HFF-Myc (cell line): ENCODE measurements at regions not wholly inside any gene's neighbourhood (a gene's known extent, or its start where the extent isn't known, plus 50 kb on each side); places are given as distances from the start of the nearest gene placed in this dataset.

ENCODE experiments used
- DNase-seq: peaks from one replicate; pipeline ENCODE4 v3.0.0-alpha.2; 2011; ENCODE audit warnings: low read depth; ENCODE audit errors: extremely low read depth
- H3K4me3 ChIP-seq: replicated peaks from 2 replicates; pipeline ENCODE4 v1.5.1; 2011; ENCODE audit warnings: low read depth, mild to moderate bottlenecking, control low read depth, low read length
- TF ChIP-seq, protein P1 (sequence below): IDR thresholded peaks from 2 replicates; pipeline ENCODE4 v1.5.1; 2012; ENCODE audit warnings: mild to moderate bottlenecking, low read depth, low read length, control low read depth; ENCODE audit errors: missing control alignments

DNA sequence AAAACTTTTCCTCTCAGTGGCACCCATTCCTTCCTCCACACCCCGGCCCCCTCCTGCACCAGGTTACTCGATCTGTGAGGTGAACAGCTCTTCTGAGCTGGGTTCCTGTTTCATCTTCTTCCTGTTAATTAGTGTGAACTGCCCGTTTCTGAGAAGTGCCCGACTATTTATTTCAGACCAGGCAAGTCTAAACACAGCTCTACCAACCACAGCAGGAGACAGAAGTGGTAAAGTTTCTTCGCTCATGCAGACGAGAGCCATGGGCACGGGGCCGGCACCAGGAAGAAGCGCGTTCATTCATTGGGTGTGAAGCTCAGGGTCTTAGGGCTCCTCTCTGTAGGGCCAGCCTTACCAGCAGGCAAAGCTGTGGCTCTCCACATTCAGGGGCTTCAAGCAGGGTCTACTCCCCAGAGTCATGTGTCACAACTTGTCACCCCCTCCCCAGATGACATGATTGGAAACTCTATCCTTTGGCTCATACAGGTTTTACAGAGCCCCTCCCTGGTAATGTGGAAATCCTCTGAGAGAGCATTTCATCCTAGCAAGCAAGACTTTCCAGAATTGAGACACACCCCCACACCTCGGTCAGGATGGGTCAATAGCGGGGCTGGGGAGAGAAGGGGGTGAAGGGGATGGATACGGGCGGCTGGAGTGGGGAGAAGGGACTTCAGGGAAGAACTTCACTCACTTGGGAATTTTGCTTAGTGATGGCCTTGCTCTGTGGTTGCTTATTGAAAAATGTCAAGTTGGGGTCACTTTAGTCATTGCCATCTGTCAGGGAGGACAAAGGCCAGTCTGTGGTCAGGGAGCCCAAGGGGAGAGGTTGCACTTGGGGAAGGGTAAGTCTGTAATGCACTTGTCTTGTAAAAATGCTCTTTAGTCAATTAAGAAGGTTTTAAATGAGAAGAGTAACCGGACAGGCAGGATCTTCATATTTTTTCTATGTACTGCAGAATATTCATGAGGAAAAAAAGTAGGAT lies 121.6 kb upstream of the TRIM2 start:
- no peak for DNase-seq
- TF ChIP-seq, protein P1, sequence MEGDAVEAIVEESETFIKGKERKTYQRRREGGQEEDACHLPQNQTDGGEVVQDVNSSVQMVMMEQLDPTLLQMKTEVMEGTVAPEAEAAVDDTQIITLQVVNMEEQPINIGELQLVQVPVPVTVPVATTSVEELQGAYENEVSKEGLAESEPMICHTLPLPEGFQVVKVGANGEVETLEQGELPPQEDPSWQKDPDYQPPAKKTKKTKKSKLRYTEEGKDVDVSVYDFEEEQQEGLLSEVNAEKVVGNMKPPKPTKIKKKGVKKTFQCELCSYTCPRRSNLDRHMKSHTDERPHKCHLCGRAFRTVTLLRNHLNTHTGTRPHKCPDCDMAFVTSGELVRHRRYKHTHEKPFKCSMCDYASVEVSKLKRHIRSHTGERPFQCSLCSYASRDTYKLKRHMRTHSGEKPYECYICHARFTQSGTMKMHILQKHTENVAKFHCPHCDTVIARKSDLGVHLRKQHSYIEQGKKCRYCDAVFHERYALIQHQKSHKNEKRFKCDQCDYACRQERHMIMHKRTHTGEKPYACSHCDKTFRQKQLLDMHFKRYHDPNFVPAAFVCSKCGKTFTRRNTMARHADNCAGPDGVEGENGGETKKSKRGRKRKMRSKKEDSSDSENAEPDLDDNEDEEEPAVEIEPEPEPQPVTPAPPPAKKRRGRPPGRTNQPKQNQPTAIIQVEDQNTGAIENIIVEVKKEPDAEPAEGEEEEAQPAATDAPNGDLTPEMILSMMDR, result no peak
- no peak overlapping the region for H3K4me3 ChIP-seq

DNA sequence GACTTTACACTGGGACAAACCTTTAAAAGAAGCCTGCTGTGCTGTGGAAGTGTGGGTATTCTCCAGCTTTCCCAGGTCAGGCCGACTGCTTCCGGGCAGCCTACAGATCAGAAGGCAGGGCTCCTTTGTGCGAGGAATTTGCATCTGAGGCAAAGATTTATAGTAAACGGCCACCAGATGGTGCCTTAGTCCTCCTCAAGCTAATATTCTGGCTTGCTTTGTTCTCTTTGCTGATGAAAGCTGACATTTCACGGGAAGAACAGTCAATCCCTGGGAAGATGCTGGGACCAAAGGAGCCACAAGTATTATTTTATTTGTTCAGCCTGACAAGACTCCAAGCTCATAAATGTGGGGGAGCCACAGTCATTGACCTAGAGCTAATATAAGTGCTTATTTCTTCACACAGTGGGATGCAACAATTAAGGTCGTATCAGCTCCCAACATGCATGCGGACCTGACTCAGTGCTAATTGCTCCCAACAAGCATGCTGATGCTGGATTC lies 120.7 kb upstream of the TRIM2 start:
- TF ChIP-seq, protein P1, result peak; percentile 59
- no peak overlapping the region for H3K4me3 ChIP-seq
- peak; percentile 80 for DNase-seq

DNA sequence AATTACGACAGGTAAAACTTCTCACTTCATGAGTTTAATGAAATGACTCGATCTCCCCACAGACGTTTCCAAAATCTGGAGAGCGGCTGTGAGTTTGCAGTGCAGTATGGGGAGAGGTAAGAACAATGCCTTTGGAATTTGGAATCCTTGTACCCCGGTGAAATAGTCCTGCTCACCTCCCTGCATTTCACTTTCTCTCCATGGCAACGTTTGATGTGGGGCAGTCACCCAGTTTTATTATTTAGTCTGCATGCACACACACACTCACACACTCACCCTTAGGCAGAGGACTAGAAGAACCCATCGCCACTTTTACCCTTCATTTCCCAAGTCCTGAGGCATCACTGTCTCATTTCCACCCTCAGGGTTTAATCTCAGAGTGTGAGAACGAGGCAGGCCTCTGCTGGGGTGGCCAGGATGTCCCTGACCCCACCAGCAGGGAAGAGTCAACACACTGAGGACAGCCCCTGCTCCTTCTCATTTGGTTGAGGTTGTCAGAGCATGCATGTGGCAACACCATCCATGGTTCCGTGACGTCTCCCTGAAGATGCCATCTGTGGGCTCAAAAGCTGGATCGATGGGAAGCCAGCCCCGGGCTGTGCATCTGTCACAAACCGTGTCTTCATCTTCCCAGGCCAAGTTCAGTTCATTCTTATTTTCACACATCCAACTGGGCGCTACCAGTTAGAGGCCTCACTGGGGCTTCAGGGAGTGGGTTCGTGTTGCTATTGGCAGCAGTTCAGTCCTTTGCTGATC lies 119.8 kb upstream of the TRIM2 start:
- DNase-seq, result no peak
- no peak overlapping the region for H3K4me3 ChIP-seq
- TF ChIP-seq, protein P1, result no peak

DNA sequence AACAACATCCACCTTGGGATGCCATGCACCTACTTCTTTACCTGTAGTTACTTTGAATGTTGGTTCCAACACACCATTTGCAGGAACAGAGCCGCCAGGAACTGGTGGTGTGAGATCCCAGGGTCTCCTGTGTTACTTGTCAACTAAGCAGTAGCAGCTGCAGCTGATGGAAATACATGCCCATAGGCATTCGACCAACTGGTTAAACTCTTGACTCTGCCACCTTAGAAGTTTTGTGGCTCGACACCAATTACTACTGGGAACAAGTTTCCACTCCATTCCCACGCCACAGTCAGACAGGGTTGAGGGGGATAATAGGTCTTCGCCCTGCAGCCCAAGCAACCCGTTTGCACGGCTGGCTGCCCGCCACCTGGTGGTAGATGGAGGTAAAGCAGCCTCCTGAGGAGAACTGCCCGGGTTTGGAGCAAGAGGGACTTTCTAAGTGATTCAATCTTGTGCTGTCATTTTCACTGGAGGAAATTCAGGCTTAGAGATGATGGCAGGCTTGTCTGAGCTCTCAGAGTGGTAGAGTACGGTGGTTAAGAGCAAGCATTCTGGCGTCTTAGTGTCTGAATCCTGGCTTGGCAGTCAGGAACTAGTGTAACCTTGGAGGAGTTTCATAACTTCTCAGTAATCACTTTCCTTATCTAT lies 119.1 kb upstream of the TRIM2 start:
- DNase-seq, result peak; percentile 15
- no peak overlapping the region for H3K4me3 ChIP-seq
- TF ChIP-seq, protein P1, result peak; percentile 98

DNA sequence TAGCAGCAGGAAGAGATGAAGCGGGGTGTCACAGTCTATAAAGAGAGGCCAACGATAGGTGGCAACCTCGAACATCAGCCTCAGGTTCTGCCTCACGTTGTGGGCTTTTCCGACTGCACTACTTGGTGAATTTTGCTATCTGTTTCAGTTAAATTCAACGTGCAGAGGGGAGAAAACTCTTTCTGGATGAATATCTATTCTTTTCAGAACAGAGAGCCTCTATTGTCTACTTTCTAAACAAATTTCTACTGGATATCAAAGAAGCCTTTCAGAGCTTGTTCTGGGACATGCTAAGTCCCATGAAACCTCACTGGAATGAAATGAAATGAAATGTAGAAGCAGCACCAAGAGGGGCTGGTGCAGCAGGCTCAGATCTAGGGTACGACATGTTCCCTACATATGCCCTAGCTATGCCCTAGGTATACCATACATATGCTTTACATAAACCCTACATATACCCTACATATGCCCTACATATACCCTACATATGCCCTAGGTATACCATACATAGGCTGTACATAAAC lies 116.5 kb upstream of the TRIM2 start:
- TF ChIP-seq, protein P1, result no peak
- H3K4me3 ChIP-seq, result no peak overlapping the region
- no peak for DNase-seq

DNA sequence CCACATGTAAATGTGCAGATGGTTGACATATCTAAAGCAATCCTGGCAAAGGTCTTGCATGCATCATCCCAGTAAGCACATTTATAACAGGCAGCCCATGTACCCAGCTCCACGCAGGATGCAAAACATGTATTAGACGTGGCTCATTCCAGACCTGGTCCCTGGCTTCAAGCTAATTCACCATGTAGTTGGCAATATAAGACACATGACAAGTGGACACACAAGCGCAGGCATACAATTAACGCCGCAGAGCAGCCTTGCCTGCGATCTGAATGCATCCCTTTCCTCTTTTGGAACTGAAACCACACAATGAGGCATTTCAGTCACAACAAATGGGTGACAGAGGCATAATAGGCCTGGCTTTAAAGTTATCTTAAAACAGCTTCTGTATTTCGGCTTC lies 114.5 kb upstream of the TRIM2 start:
- no peak for DNase-seq
- TF ChIP-seq, protein P1, result no peak
- H3K4me3 ChIP-seq, result no peak overlapping the region
